Neural progenitor cell (in vitro differentiated cells): ENCODE measurements at regions not wholly inside any gene's neighbourhood (a gene's known extent, or its start where the extent isn't known, plus 50 kb on each side); places are given as distances from the start of the nearest gene placed in this dataset.

Experiments
- DNase-seq: peaks from one replicate; pipeline ENCODE4 v3.0.0-alpha.2; 2016; ENCODE audit warnings: low spot score
- H2AFZ ChIP-seq: fragments of 200-600 bp; sonication (generic); replicated peaks from 2 replicates; pipeline ENCODE4 v1.6.1; 2016; ENCODE audit warnings: antibody characterized with exemption
- H3F3A ChIP-seq: fragments of 200-600 bp; sonication (generic); 2 replicates; pipeline ENCODE4 v1.6.1; 2016; ENCODE audit warnings: antibody characterized with exemption, low read depth
- H3K27ac ChIP-seq: fragments of 200-600 bp; sonication (generic); 2 replicates; pipeline ENCODE4 v1.5.1; 2016; ENCODE audit warnings: mild to moderate bottlenecking
- H3K27me3 ChIP-seq: fragments of 200-600 bp; sonication (generic); 2 replicates; pipeline ENCODE4 v1.6.1; 2016; ENCODE audit warnings: mild to moderate bottlenecking, moderate library complexity
- H3K36me3 ChIP-seq: fragments of 200-600 bp; sonication (generic); 2 replicates; pipeline ENCODE4 v1.5.1; 2016
- H3K4me1 ChIP-seq: fragments of 200-600 bp; sonication (generic); 2 replicates; pipeline ENCODE4 v1.6.1; 2016; ENCODE audit warnings: mixed run types
- H3K4me2 ChIP-seq: fragments of 200-600 bp; sonication (generic); 2 replicates; pipeline ENCODE4 v1.6.1; 2016
- H3K4me3 ChIP-seq: fragments of 200-600 bp; sonication (generic); 2 replicates; pipeline ENCODE4 v1.5.1; 2016
- H3K79me2 ChIP-seq: fragments of 200-600 bp; sonication (generic); 2 replicates; pipeline ENCODE4 v1.6.1; 2016; ENCODE audit warnings: low read depth
- H3K9ac ChIP-seq: fragments of 200-600 bp; sonication (generic); 2 replicates; pipeline ENCODE4 v1.6.1; 2016
- H3K9me3 ChIP-seq: fragments of 200-600 bp; sonication (generic); 2 replicates; pipeline ENCODE4 v1.5.1; 2016; ENCODE audit warnings: low read depth
- H4K20me1 ChIP-seq: fragments of 200-600 bp; sonication (generic); 2 replicates; pipeline ENCODE4 v1.6.1; 2016; ENCODE audit warnings: low read depth
- H3K27ac Mint-ChIP-seq: 3 replicates; pipeline ENCODE4 v1.8.0; 2021; ENCODE audit warnings: mixed read lengths
- H3K27me3 Mint-ChIP-seq: 2 replicates; pipeline ENCODE4 v1.8.0; 2022; ENCODE audit warnings: low read depth, mild to moderate bottlenecking, inconsistent platforms, moderate library complexity, mixed read lengths; ENCODE audit not compliant: insufficient read depth
- H3K36me3 Mint-ChIP-seq: 3 replicates; pipeline ENCODE4 v1.8.0; 2021; ENCODE audit warnings: mixed read lengths
- H3K4me1 Mint-ChIP-seq: 3 replicates; pipeline ENCODE4 v1.8.0; 2021; ENCODE audit warnings: mixed read lengths
- H3K4me3 Mint-ChIP-seq: 3 replicates; pipeline ENCODE4 v1.8.0; 2021; ENCODE audit warnings: mild to moderate bottlenecking, moderate library complexity, mixed read lengths
- H3K9me3 Mint-ChIP-seq: 3 replicates; pipeline ENCODE4 v1.8.0; 2020; ENCODE audit warnings: mixed read lengths
- CTCF ChIP-seq: fragments of 200-600 bp; sonication (generic); IDR thresholded peaks from 2 replicates; pipeline ENCODE4 v1.5.1; 2017; ENCODE audit warnings: antibody characterized with exemption, mild to moderate bottlenecking
- EZH2 ChIP-seq: fragments of 200-600 bp; sonication (generic); IDR thresholded peaks from 2 replicates; pipeline ENCODE4 v1.6.1; 2017; ENCODE audit warnings: antibody characterized with exemption, mild to moderate bottlenecking, moderate library complexity
- EZH2phosphoT487 ChIP-seq: fragments of 200-600 bp; sonication (generic); IDR thresholded peaks from 2 replicates; pipeline ENCODE4 v1.6.1; 2017; ENCODE audit warnings: antibody characterized with exemption

- H3K9me3 Mint-ChIP-seq, result peaks cover 12% of the 10 kb centered on the region
- H3K4me2 ChIP-seq, result no peak overlapping the region
- no peaks in the 10 kb centered on the region for H3K36me3 ChIP-seq
- H3K4me1 Mint-ChIP-seq, result no peaks in the 10 kb centered on the region
- no peak overlapping the region for H3K4me3 ChIP-seq
- no peak overlapping the region for H2AFZ ChIP-seq
- H3K9me3 ChIP-seq, result no peaks in the 10 kb centered on the region
- no peaks in the 10 kb centered on the region for H3K36me3 Mint-ChIP-seq
- no peaks in the 10 kb centered on the region for H3K4me1 ChIP-seq
- H3K4me3 Mint-ChIP-seq, result no peak overlapping the region
- H3K79me2 ChIP-seq, result no peaks in the 10 kb centered on the region
- H3K27me3 Mint-ChIP-seq, result no peaks in the 10 kb centered on the region
- H4K20me1 ChIP-seq, result no peaks in the 10 kb centered on the region
- no peak overlapping the region for H3K27ac Mint-ChIP-seq
- no peaks in the 10 kb centered on the region for H3F3A ChIP-seq
- no peak overlapping the region for H3K9ac ChIP-seq
- no peak overlapping the region for H3K27ac ChIP-seq
- no peak for DNase-seq
- H3K27me3 ChIP-seq, result no peaks in the 10 kb centered on the region
- TF ChIP-seq CTCF (no peak), EZH2 (no peak), EZH2phosphoT487 (no peak)
Observed at GRCh38 chr3:67082533-67083024, 84.5 kb downstream of the KBTBD8 start.

- TF ChIP-seq EZH2phosphoT487 (no peak), EZH2 (no peak), CTCF (no peak)
- DNase-seq, result no peak
Observed at GRCh38 chr3:67083277-67083676, 85.2 kb downstream of the KBTBD8 start.

GRCh38 chr3:67087788-67088187 lies 89.7 kb downstream of the KBTBD8 start:
- no peak overlapping the region for H3K4me2 ChIP-seq
- no peaks in the 10 kb centered on the region for H4K20me1 ChIP-seq
- H3F3A ChIP-seq, result no peaks in the 10 kb centered on the region
- no peak overlapping the region for H3K27ac ChIP-seq
- Mint-ChIP-seq H3K4me1 (peaks cover 2% of the 10 kb centered on the region), H3K27me3 (no peaks in the 10 kb centered on the region), H3K4me3 (no peak overlapping the region), H3K27ac (no peak overlapping the region), H3K36me3 (no peaks in the 10 kb centered on the region), H3K9me3 (peaks cover 17% of the 10 kb centered on the region)
- no peaks in the 10 kb centered on the region for H3K4me1 ChIP-seq
- no peak overlapping the region for H2AFZ ChIP-seq
- TF ChIP-seq CTCF (no peak), EZH2 (no peak), EZH2phosphoT487 (no peak)
- no peaks in the 10 kb centered on the region for H3K79me2 ChIP-seq
- DNase-seq, result no peak
- no peaks in the 10 kb centered on the region for H3K27me3 ChIP-seq
- no peak overlapping the region for H3K9ac ChIP-seq
- H3K4me3 ChIP-seq, result no peak overlapping the region
- H3K9me3 ChIP-seq, result no peaks in the 10 kb centered on the region
- no peaks in the 10 kb centered on the region for H3K36me3 ChIP-seq

More at GRCh38 chr3:67083277-67083676, 85.2 kb downstream of the KBTBD8 start:
- Mint-ChIP-seq H3K27ac (no peak overlapping the region), H3K36me3 (no peaks in the 10 kb centered on the region), H3K27me3 (no peaks in the 10 kb centered on the region), H3K4me3 (no peak overlapping the region), H3K4me1 (no peaks in the 10 kb centered on the region), H3K9me3 (peaks cover 15% of the 10 kb centered on the region)
- no peak overlapping the region for H3K4me2 ChIP-seq
- H3K9me3 ChIP-seq, result no peaks in the 10 kb centered on the region
- no peaks in the 10 kb centered on the region for H3K4me1 ChIP-seq
- H3K9ac ChIP-seq, result no peak overlapping the region
- H3K27me3 ChIP-seq, result no peaks in the 10 kb centered on the region
- no peak overlapping the region for H2AFZ ChIP-seq
- no peak overlapping the region for H3K4me3 ChIP-seq
- H3K36me3 ChIP-seq, result no peaks in the 10 kb centered on the region
- no peaks in the 10 kb centered on the region for H4K20me1 ChIP-seq
- no peak overlapping the region for H3K27ac ChIP-seq
- no peaks in the 10 kb centered on the region for H3K79me2 ChIP-seq
- H3F3A ChIP-seq, result no peaks in the 10 kb centered on the region
